Fibroblast of mammary gland (primary cell): ENCODE measurements at regions not wholly inside any gene's neighbourhood (a gene's known extent, or its start where the extent isn't known, plus 50 kb on each side); places are given as distances from the start of the nearest gene placed in this dataset.

ENCODE experiments used
- DNase-seq: peaks from one replicate; pipeline ENCODE4 v3.0.0-alpha.2; 2010; ENCODE audit warnings: low read depth
- H3K4me3 ChIP-seq: 2 replicates; pipeline ENCODE4 v1.5.1; 2011; ENCODE audit warnings: low read depth, mild to moderate bottlenecking, low read length, moderate library complexity; ENCODE audit not compliant: control insufficient read depth
- CTCF ChIP-seq: conservative IDR thresholded peaks from 2 replicates; pipeline ENCODE4 v1.5.1; 2011; ENCODE audit warnings: low read depth, low read length, inconsistent platforms; ENCODE audit not compliant: control insufficient read depth, insufficient read depth

DNA sequence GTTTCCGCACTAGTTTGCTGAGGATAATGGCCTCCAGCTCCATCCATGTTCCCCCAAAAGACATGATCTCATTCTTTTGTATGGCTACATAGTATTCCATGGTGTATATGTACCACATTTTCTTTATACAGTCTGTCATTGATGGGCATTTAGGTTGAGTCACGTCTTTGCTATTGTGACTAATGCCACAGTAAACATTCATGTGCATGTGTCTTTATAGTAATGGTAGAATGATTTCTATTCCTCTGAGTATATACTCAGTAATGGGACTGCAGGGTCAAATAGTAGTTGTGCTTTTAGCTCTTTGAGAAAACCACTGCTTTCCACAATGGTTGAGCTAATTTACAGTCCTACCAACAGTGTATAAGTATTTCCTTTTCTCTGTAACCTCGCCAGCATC is 78.3 kb upstream of the BCL9 start:
- H3K4me3 ChIP-seq: no peak overlapping the region
- no peak for DNase-seq
- no peak for TF ChIP-seq CTCF

DNA sequence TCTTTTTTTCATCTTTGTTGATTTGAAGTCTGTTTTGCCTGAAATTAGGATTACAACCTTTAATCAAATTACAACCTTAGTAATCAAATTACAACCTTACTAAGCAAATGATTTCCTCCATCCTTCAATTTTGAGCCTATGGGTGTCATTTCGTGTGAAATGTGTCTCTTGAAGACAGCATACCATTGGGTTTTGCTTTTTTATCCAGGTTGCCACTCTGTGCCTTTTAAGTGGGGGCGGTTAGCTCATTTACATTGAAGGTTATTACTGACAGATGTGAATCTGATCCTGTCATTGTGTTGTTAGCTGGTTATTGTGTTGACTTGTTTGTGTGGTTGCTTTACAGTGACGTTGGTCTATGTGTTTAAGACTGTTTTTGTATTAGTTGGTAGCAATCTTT is 74.8 kb upstream of the BCL9 start:
- TF ChIP-seq CTCF: no peak
- DNase-seq: no peak
- H3K4me3 ChIP-seq: no peak overlapping the region

DNA sequence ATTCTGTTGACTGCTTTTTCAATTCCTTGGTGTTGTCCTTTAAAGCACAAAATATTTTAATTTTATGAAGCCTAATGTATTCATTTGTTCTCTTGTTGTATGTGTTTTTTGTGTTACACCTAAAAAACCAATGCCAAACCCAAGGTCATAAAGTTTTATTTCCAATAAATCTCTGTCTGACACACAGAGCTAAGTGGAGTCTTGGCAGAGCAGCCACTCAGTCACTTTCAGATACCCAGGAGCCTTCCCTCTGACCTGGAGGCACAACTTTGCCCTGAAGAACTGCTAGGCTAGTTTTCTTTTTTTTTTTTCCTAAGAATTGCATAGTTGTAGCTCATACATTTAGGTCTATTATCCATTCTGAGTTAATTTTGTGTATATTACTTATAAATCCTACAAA is 71.2 kb upstream of the BCL9 start:
- no peak for TF ChIP-seq CTCF
- DNase-seq: no peak

GRCh38 chr1:147472489-147472888 is 68.8 kb upstream of the BCL9 start:
- H3K4me3 ChIP-seq: no peak overlapping the region
- no peak for TF ChIP-seq CTCF
- no peak for DNase-seq

More for the DNA sequence above, 71.2 kb upstream of the BCL9 start:
- H3K4me3 ChIP-seq: no peak overlapping the region

DNA sequence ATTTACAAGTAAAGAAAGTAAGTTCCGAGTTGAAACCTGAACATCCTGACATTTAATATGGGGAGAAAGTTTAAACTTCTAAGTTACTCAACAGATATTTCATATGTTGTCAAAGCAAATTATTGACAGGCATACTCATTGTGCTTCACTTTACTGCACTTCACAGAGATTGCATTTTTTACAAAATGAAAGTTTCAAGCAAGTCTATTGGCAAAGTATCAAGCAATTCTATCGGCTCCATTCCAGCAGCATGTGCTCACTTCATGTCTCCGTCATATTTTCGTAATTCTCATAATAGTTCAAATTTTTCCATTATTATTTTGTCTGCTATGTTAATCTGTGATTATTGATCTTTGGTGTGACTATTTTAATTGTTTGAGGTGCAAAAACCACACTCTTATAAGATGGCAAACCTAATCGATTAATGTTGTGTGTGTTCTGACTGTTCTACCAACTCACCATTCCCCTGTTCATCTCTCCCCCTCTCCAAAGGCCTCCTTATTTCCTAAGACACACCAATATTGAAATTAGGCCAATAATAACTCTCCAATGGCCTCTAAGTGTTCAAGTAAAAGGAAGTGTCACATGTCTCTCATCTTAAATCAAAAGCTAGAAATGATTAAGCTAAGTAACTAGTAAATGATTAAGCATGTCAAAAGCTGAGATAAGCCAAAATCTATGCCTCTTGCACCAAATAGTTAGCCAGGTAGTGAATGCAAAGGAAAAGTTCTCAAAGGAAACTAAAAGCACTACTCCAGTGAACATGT is 68.2 kb upstream of the BCL9 start:
- H3K4me3 ChIP-seq: no peak overlapping the region
- TF ChIP-seq CTCF: no peak
- DNase-seq: peak; percentile 10

GRCh38 chr1:147473733-147474049 is 67.6 kb upstream of the BCL9 start:
- TF ChIP-seq CTCF: no peak
- no peak for DNase-seq
- no peak overlapping the region for H3K4me3 ChIP-seq

GRCh38 chr1:147475488-147475887 is 65.8 kb upstream of the BCL9 start:
- H3K4me3 ChIP-seq: no peak overlapping the region
- no peak for TF ChIP-seq CTCF
- DNase-seq: no peak
